ENCODE measurements at regions not wholly inside any gene's neighbourhood (a gene's known extent, or its start where the extent isn't known, plus 50 kb on each side); places are given as distances from the start of the nearest gene placed in this dataset.

DNA sequence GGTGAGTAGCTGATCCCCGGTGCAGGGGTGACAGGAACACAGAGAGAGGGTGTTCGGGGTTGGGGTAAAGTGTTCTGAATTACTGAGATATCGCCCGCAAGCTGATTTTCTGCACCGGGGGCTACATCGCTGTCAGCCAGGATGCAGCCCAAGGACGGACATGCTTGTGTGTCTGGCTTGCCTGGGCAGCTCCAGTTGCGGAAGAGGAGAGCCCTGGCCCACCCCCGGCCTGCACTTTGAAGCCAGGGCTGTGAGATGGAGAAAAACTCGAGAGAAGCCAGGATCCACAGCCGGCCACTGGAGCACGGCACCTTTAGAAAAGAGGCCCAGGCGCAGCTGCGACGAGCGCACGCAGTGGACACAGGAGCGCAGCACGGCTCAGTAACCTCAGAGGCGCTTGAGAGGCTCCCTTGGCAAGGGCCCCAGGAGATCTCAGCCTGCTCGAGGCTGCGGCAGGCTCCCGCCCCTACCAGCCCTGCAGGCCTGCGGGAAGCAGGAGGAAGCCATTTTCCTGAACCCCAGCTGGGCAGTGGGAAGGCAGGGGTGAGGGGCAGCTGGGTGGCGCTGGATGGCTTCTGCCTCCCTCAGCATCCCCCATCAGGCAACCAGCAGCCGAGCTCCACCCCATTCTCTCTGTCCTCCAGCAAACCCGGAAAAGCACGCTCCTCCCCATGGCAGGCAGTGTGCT, 59.2 kb downstream of the C9orf50 start:
- H3K27ac ChIP-seq = no peak overlapping the region
- no peak overlapping the region for H3K4me3 ChIP-seq
- intact Hi-C loops (cut with DNase I; ENCODE audit: low total_unique reads) = no loop called here
- DNase-seq = no peak
- TF ChIP-seq, protein P1, sequence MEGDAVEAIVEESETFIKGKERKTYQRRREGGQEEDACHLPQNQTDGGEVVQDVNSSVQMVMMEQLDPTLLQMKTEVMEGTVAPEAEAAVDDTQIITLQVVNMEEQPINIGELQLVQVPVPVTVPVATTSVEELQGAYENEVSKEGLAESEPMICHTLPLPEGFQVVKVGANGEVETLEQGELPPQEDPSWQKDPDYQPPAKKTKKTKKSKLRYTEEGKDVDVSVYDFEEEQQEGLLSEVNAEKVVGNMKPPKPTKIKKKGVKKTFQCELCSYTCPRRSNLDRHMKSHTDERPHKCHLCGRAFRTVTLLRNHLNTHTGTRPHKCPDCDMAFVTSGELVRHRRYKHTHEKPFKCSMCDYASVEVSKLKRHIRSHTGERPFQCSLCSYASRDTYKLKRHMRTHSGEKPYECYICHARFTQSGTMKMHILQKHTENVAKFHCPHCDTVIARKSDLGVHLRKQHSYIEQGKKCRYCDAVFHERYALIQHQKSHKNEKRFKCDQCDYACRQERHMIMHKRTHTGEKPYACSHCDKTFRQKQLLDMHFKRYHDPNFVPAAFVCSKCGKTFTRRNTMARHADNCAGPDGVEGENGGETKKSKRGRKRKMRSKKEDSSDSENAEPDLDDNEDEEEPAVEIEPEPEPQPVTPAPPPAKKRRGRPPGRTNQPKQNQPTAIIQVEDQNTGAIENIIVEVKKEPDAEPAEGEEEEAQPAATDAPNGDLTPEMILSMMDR (IDR thresholded peaks at IDR 0.05) = no peak
- H3K9me3 ChIP-seq = no peaks in the 10 kb centered on the region
- H3K27me3 ChIP-seq = no peaks in the 10 kb centered on the region
- no peaks in the 10 kb centered on the region for H3K4me1 ChIP-seq
- no peaks in the 10 kb centered on the region for H3K36me3 ChIP-seq

DNA sequence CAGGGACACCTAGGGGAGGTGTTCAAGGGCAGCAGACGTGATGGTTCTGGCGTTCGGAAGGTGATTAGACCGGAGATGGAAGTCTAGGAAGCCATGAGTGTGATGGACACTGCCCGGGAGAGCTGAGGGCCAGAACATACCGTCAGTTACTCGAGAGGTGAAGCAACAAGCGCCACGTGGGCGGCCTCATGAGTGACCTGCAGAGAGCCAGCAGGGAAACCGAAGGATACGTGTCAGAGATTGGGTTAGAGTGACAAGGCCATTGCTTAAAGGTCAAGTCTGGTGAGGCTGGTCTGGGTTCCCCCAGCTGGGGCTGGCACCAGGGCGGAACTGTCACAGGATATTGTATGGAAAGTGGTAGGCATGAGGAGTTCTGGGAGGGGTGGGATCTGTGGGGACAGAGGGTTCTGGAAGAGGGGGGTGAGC, 60.0 kb downstream of the C9orf50 start:
- Histone ChIP-seq H3K9me3 (no peaks in the 10 kb centered on the region), H3K4me1 (peaks cover 0 to 5% (median 0%) of the 10 kb centered on the region in 4 donors), H3K27me3 (no peaks in the 10 kb centered on the region), H3K27ac (no peak overlapping the region), H3K4me3 (no peak overlapping the region), H3K36me3 (no peaks in the 10 kb centered on the region)
- TF ChIP-seq, protein P1 (IDR thresholded peaks at IDR 0.05) = no peak
- intact Hi-C loops (cut with DNase I; ENCODE audit: low total_unique reads) = no loop called here
- DNase-seq = no peak

DNA sequence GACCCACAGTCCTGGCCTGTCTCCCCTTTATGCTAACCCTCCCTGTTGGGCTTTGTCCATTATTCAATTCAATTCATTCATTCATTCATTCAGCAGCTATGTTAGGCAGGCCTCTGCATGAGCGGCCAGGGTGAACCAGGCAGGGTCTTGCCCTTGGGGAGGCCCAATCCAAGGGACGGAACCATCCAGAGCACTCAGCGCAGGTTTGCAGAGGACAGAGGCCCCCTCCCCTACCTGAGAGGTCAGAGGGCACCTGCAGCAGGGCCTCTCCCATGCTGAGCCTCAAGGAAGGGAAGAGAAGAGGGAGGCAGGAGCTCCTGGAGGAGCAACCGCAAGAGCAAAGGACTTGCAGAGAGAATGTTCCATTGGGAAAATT, 61.4 kb downstream of the C9orf50 start:
- no peak overlapping the region for H3K4me3 ChIP-seq
- no peaks in the 10 kb centered on the region for H3K27me3 ChIP-seq
- intact Hi-C loops (cut with DNase I; ENCODE audit: low total_unique reads) = no loop called here
- no peaks in the 10 kb centered on the region for H3K36me3 ChIP-seq
- H3K9me3 ChIP-seq = no peaks in the 10 kb centered on the region
- no peak overlapping the region for H3K27ac ChIP-seq
- peaks cover 0 to 12% (median 0%) of the 10 kb centered on the region in 4 donors for H3K4me1 ChIP-seq
- TF ChIP-seq, protein P1 (IDR thresholded peaks at IDR 0.05) = no peak
- no peak for DNase-seq

DNA sequence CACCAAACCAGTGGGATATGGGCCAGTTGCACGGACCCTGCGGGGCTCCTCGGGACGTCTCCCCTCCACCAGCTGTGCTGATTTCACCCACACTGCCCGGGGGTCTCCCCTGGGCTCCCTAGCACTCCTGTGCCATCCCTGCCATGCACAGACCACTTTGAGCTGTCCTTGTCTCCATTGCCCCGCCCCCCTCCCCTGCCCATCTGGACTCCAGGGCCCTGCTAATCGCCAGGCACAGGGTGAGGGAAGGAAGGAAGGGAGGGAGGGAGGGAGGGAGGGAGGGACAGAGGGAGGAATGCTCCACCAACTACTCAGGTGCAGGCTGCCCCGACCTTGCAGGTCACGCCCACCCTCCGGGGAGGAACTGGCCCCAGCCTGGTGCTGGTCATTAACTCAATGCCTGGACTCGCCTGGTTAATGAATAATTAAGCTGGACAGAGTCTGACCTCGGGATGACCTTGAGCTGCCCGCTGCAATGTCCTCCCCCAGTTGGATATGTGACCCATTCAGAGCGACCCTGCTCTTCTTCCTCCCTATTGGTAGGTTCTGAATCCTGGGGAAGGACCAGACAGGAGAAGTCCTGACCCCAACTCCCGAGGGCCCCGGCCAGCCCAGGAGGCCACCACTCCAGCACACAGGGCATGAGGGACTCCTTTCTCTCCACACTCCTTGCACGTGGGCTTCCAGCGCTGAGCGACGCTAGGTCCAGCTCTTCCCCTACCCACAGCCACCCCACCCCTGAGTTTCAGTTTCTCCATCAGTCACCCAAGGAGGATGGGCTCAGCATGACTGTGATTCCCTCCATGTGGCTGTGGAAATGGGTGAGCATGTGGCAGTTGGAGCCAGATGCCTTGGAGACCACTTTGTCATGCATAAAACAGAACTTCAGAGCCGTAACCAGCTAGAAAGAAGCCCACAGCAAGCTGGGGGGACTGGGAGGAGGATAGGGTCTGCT, 62.1 kb downstream of the C9orf50 start:
- H3K9me3 ChIP-seq = no peaks in the 10 kb centered on the region

DNA sequence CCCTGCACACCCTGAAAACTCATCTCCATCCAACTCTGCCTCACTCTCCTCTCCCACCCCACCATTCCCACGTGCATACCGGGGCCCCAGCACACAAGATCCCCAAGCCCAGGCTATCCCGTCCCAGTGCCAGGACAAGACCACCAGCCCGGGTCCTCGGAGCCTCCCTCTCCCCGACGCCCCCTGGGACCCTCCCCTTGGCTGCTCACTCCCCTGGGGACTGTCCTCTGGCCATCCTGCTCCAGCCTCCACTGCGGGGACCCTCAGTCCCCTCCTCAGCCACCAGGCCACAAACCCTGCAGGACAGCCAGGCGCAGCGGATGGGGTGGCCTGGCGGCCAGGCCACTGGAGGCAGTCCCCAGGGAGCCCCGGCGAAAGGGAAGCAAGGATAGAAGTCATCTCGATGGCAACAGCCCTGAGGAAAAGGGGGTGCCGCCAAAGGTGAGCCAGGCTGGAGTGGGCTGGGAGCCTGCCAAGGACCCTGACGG, 62.8 kb downstream of the C9orf50 start:
- TF ChIP-seq, protein P1 (IDR thresholded peaks at IDR 0.05) = no peak
- Histone ChIP-seq H3K9me3 (no peaks in the 10 kb centered on the region), H3K27ac (no peak overlapping the region), H3K4me3 (no peak overlapping the region), H3K4me1 (peaks cover 0 to 12% (median 0%) of the 10 kb centered on the region in 4 donors), H3K36me3 (no peaks in the 10 kb centered on the region), H3K27me3 (no peaks in the 10 kb centered on the region)
- DNase-seq = no peak
- intact Hi-C loops (cut with DNase I; ENCODE audit: low total_unique reads) = no loop called here

More for the DNA sequence above, 62.1 kb downstream of the C9orf50 start:
- H3K27ac ChIP-seq = no peak overlapping the region
- no peak overlapping the region for H3K4me3 ChIP-seq
- peaks cover 0 to 12% (median 0%) of the 10 kb centered on the region in 4 donors for H3K4me1 ChIP-seq
- H3K36me3 ChIP-seq = no peaks in the 10 kb centered on the region
- TF ChIP-seq, protein P1 (IDR thresholded peaks at IDR 0.05) = no peak
- intact Hi-C loops (cut with DNase I; ENCODE audit: low total_unique reads) = no loop called here
- no peaks in the 10 kb centered on the region for H3K27me3 ChIP-seq
- DNase-seq = no peak

Measured in tibial artery (tissue), 4 donors.